ENCODE measurements at regions not wholly inside any gene's neighbourhood (a gene's known extent, or its start where the extent isn't known, plus 50 kb on each side); places are given as distances from the start of the nearest gene placed in this dataset.

DNA sequence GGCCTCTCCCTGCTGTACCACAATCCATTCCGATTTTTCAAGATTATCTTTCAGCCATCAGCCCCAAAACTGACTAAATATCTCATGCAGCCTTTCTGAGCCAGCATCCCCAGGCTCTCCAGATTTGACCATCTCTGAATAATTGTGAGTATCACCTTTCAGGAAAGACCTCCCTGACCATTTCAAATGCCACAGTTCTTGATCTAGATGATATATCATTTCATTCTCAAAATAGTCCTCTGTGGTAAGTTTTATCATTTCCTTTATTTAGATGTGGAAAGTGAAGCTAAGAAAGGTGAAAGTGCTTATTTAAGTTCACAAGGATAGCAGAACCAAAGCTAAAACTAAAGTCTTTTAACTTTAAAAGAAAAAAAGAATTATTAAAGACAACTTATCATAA is 244.0 kb downstream of the PLPP3 start:
- TF ChIP-seq, protein P1, sequence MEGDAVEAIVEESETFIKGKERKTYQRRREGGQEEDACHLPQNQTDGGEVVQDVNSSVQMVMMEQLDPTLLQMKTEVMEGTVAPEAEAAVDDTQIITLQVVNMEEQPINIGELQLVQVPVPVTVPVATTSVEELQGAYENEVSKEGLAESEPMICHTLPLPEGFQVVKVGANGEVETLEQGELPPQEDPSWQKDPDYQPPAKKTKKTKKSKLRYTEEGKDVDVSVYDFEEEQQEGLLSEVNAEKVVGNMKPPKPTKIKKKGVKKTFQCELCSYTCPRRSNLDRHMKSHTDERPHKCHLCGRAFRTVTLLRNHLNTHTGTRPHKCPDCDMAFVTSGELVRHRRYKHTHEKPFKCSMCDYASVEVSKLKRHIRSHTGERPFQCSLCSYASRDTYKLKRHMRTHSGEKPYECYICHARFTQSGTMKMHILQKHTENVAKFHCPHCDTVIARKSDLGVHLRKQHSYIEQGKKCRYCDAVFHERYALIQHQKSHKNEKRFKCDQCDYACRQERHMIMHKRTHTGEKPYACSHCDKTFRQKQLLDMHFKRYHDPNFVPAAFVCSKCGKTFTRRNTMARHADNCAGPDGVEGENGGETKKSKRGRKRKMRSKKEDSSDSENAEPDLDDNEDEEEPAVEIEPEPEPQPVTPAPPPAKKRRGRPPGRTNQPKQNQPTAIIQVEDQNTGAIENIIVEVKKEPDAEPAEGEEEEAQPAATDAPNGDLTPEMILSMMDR (IDR thresholded peaks at IDR 0.05), result no peak
- TF ChIP-seq POLR2A (IDR thresholded peaks at IDR 0.05), result no peak
